Stomach (tissue), 4 donors: ENCODE measurements at regions not wholly inside any gene's neighbourhood (a gene's known extent, or its start where the extent isn't known, plus 50 kb on each side); places are given as distances from the start of the nearest gene placed in this dataset.

Experiments
- EP300 ChIP-seq: sonication (generic); formaldehyde crosslinking; IDR thresholded peaks from one replicate; pipeline ENCODE4 v1.6.1; 2017; ENCODE audit warnings: antibody characterized with exemption
- POLR2A ChIP-seq, 4 donors: fragments of 450-650 bp; IDR thresholded peaks; one replicate each; pipeline ENCODE4 v1.6.1; 2016; ENCODE audit warnings: antibody characterized with exemption in 4 of 4, control low read depth in 2 of 4, mild to moderate bottlenecking in 1 of 4, moderate library complexity in 1 of 4
- POLR2AphosphoS5 ChIP-seq, 3 donors: sonication (generic); formaldehyde crosslinking; IDR thresholded peaks; one replicate each; pipeline ENCODE4 v1.6.1; 2016; ENCODE audit warnings: antibody characterized with exemption in 3 of 3
- TF ChIP-seq, protein P1 (sequence below), 7 experiments: fragments of 450-650 bp in 4 of 7; fragments of 200-600 bp in 3 of 7; sonication (generic) in 3 of 7; IDR thresholded peaks; one replicate each; pipeline ENCODE4 v1.5.1; 2016 to 2019; ENCODE audit warnings: antibody characterized with exemption in 7 of 7, control low read depth in 2 of 7, mild to moderate bottlenecking in 1 of 7

DNA sequence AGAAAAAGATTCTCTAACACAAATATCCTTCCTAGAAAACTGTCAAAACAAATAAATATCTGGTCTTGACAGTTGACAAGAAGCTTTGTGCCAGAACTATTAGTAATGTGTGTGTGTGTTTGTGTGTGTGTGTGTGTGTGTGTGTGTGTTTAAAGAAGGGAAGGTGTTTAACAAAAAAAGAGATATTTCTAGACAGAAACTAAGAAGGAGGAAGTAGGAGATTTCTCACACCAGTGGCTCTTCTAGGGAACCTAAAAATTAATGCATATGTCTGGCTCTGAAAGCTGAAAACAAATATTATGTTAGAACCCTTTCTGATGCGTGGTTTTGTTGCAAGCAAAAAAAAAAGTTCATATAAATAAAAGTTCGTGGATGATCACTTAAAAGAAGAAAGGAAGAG lies 277.5 kb downstream of the RPS4Y2 start:
- TF ChIP-seq POLR2AphosphoS5 (IDR thresholded peaks at IDR 0.05) (no peak), EP300 (no peak), POLR2A (IDR thresholded peaks at IDR 0.05) (no peak)
- TF ChIP-seq, protein P1, sequence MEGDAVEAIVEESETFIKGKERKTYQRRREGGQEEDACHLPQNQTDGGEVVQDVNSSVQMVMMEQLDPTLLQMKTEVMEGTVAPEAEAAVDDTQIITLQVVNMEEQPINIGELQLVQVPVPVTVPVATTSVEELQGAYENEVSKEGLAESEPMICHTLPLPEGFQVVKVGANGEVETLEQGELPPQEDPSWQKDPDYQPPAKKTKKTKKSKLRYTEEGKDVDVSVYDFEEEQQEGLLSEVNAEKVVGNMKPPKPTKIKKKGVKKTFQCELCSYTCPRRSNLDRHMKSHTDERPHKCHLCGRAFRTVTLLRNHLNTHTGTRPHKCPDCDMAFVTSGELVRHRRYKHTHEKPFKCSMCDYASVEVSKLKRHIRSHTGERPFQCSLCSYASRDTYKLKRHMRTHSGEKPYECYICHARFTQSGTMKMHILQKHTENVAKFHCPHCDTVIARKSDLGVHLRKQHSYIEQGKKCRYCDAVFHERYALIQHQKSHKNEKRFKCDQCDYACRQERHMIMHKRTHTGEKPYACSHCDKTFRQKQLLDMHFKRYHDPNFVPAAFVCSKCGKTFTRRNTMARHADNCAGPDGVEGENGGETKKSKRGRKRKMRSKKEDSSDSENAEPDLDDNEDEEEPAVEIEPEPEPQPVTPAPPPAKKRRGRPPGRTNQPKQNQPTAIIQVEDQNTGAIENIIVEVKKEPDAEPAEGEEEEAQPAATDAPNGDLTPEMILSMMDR (IDR thresholded peaks at IDR 0.05): no peak
